WERI-Rb-1 (cell line): ENCODE measurements at regions not wholly inside any gene's neighbourhood (a gene's known extent, or its start where the extent isn't known, plus 50 kb on each side); places are given as distances from the start of the nearest gene placed in this dataset.

Source experiments
- DNase-seq: peaks from one replicate; pipeline ENCODE4 v3.0.0-alpha.2; 2020
- H3K27ac ChIP-seq: fragments of 250-450 bp; sonication (Bioruptor Pico); 2 replicates; pipeline ENCODE4 v1.5.1; 2020; ENCODE audit warnings: mild to moderate bottlenecking, moderate library complexity
- H3K27me3 ChIP-seq: fragments of 250-450 bp; sonication (Bioruptor Pico); 2 replicates; pipeline ENCODE4 v1.5.1; 2021; ENCODE audit warnings: mild to moderate bottlenecking, low read depth, moderate library complexity; ENCODE audit not compliant: insufficient read depth, severe bottlenecking
- H3K36me3 ChIP-seq: fragments of 250-450 bp; sonication (Bioruptor Pico); 2 replicates; pipeline ENCODE4 v1.5.1; 2020; ENCODE audit warnings: mild to moderate bottlenecking, moderate library complexity
- H3K4me3 ChIP-seq: 2 replicates; pipeline ENCODE4 v1.5.1; 2011; ENCODE audit warnings: low read depth, mild to moderate bottlenecking, control low read depth, low read length
- H3K9me3 ChIP-seq: fragments of 250-450 bp; sonication (Bioruptor Pico); 2 replicates; pipeline ENCODE4 v1.5.1; 2021; ENCODE audit warnings: mild to moderate bottlenecking, moderate library complexity; ENCODE audit not compliant: severe bottlenecking
- CTCF ChIP-seq: IDR thresholded peaks from 2 replicates; pipeline ENCODE4 v1.5.1; 2011; ENCODE audit warnings: low read depth, mild to moderate bottlenecking, control low read depth, inconsistent platforms, low read length

DNA sequence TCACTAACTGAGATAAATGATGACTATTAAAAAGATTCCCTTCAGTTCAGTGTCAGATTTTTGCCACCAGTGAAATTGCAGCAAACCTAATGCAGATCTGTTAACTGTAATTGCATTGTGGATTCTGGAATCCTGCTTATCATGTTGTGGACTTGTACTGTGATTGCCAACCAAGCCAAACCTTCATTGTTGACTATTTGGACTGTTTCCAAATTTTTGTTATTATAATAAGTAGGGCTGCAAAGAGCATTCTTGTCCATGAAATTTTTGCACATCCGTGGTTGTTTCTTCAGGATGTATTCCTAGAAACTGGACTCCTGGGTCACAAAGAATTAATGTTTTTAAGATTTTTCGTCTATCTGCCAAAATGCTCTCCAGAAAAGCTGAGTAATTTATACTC lies 281.6 kb upstream of the ZMIZ1 start:
- DNase-seq: no peak
- no peak overlapping the region for H3K4me3 ChIP-seq
- no peaks in the 10 kb centered on the region for H3K9me3 ChIP-seq
- H3K27ac ChIP-seq: no peak overlapping the region
- no peak for TF ChIP-seq CTCF
- H3K27me3 ChIP-seq: no peaks in the 10 kb centered on the region
- H3K36me3 ChIP-seq: no peaks in the 10 kb centered on the region

GRCh38 chr10:78794736-78795455 lies 273.9 kb upstream of the ZMIZ1 start:
- Histone ChIP-seq H3K36me3 (no peaks in the 10 kb centered on the region), H3K4me3 (no peak overlapping the region), H3K27ac (no peak overlapping the region), H3K9me3 (no peaks in the 10 kb centered on the region), H3K27me3 (no peaks in the 10 kb centered on the region)
- TF ChIP-seq CTCF: no peak
- no peak for DNase-seq

DNA sequence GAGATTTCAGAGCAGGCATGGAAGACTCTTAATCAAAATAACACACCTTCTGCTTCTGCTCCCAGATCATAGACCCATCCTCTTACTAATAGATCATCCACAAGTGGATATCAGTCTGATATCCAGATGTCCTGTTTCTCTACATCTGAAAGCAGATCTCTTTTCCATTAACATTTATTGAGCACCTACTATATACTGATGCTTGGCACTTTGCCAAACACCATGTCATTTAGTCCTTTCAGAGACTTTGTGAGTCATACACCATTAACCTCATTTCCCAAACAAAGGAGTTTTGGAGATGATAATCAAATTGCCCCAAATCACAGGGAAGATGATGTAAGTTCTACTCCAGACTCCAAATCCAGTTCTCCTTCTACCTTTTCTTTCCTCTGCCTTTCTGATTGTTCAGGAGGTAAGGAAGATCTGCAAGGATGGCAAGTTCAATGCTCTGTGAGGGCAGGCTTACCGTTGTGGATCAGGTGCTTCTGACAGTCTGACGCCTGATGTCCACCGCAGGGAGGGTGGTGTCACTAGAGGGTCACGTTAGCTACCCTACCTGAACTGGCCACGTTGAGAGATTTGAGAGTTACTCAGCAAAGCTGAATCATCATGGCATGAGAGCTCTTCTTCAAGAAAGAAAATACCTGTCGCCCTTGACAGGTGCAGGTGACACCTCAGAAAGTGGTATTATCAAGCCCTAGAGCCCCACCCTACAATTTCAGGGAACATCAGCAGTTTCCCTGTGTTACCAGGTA lies 269.6 kb upstream of the ZMIZ1 start:
- Histone ChIP-seq H3K27ac (no peak overlapping the region), H3K36me3 (no peaks in the 10 kb centered on the region), H3K9me3 (no peaks in the 10 kb centered on the region), H3K4me3 (no peak overlapping the region), H3K27me3 (no peaks in the 10 kb centered on the region)
- DNase-seq: no peak
- no peak for TF ChIP-seq CTCF

DNA sequence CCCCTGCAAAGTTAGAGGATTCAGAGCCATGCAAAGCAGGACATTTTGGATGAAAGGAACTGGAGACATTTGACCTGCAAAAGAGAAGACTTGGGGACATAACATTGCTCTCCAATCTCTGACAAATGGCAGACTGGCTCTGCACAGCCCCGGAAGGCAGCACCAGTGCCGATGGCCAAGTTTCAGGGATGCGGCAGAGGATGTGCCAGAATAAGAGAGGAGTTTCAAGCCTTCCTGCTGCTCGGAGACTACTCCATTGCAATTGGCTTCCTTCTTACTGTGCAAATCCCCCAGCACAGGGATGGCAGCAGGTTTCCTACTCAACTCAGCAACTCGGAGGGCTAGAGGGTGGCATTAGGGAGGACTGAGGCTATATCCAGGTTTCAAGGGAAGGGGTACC lies 268.8 kb upstream of the ZMIZ1 start:
- no peak for TF ChIP-seq CTCF
- no peaks in the 10 kb centered on the region for H3K36me3 ChIP-seq
- no peaks in the 10 kb centered on the region for H3K9me3 ChIP-seq
- no peak for DNase-seq
- H3K27me3 ChIP-seq: no peaks in the 10 kb centered on the region
- H3K27ac ChIP-seq: no peak overlapping the region
- H3K4me3 ChIP-seq: no peak overlapping the region

DNA sequence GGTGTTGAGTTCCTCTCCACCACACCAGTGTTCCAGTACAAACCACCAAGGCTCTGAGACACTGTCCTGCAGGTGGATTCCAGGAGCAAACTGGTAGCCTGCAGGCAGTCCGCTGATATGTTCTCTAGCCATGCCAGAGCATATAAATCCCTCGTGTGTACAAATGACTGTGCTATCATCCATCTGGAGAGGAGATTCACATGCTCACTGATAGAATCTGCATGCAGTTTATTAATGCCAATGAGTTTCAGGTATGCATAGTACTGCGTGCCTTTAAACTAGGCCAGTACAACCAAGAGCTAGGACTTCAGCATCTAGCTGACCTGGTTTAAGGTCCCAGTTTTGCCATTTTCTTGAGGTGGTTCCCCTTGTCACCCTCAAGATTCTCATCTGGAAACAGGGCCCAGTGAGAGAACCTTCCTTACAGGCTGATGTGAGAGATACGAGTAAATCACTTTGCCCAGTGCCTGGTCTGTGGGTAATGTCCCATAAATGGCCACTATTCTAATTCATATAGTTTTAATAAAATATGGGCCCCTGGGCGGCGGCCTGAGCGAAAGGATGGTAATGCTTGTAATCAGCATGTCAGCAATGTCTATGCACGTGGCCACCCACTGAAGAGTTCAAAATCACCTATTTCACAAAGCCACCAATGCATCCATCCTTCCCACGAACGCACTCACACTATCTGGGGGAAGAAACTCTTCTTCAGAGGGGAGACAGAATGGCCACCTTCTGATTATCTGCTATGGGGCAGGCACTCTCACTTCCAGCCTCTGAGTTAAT lies 268.0 kb upstream of the ZMIZ1 start:
- H3K9me3 ChIP-seq: no peaks in the 10 kb centered on the region
- H3K27ac ChIP-seq: no peak overlapping the region
- H3K4me3 ChIP-seq: no peak overlapping the region
- TF ChIP-seq CTCF: no peak
- no peak for DNase-seq
- no peaks in the 10 kb centered on the region for H3K27me3 ChIP-seq
- H3K36me3 ChIP-seq: no peaks in the 10 kb centered on the region
